ENCODE measurements at regions not wholly inside any gene's neighbourhood (a gene's known extent, or its start where the extent isn't known, plus 50 kb on each side); places are given as distances from the start of the nearest gene placed in this dataset.
A peak's percentile ranks its signal among the peaks of the same experiment; 100 is the strongest.

GRCh38 chr18:28723506-28723905 lies 546.6 kb upstream of the CDH2 start:
- H3K4me3 ChIP-seq (replicated peaks in 1 of 2; ENCODE audit: low read depth in 2 of 2, low read length in 2 of 2) = no peak overlapping the region
- no peak for DNase-seq (ENCODE audit: low read depth in 2 of 2)
- no peak for TF ChIP-seq CTCF (IDR thresholded peaks at IDR 0.05; ENCODE audit: low read depth, low read length)

GRCh38 chr18:28718696-28719095 lies 541.8 kb upstream of the CDH2 start:
- DNase-seq (ENCODE audit: low read depth in 2 of 2) = no peak
- TF ChIP-seq CTCF (IDR thresholded peaks at IDR 0.05; ENCODE audit: low read depth, low read length) = no peak
- H3K4me3 ChIP-seq (replicated peaks in 1 of 2; ENCODE audit: low read depth in 2 of 2, low read length in 2 of 2) = no peak overlapping the region

- H3K4me3 ChIP-seq (replicated peaks in 1 of 2; ENCODE audit: low read depth in 2 of 2, low read length in 2 of 2) = no peak overlapping the region
- no peak for DNase-seq (ENCODE audit: low read depth in 2 of 2)
- no peak for TF ChIP-seq CTCF (IDR thresholded peaks at IDR 0.05; ENCODE audit: low read depth, low read length)
Measured at GRCh38 chr18:28716338-28716737, 539.4 kb upstream of the CDH2 start.

GRCh38 chr18:28715206-28715605 lies 538.3 kb upstream of the CDH2 start:
- TF ChIP-seq CTCF (IDR thresholded peaks at IDR 0.05; ENCODE audit: low read depth, low read length) = no peak
- peak in 1 of 2 donors; percentile 47 for DNase-seq (ENCODE audit: low read depth in 2 of 2)
- H3K4me3 ChIP-seq (replicated peaks in 1 of 2; ENCODE audit: low read depth in 2 of 2, low read length in 2 of 2) = no peak overlapping the region

GRCh38 chr18:28714498-28714897 lies 537.6 kb upstream of the CDH2 start:
- no peak overlapping the region for H3K4me3 ChIP-seq (replicated peaks in 1 of 2; ENCODE audit: low read depth in 2 of 2, low read length in 2 of 2)
- no peak for TF ChIP-seq CTCF (IDR thresholded peaks at IDR 0.05; ENCODE audit: low read depth, low read length)
- no peak for DNase-seq (ENCODE audit: low read depth in 2 of 2)

GRCh38 chr18:28712796-28713425 lies 536.0 kb upstream of the CDH2 start:
- TF ChIP-seq CTCF (IDR thresholded peaks at IDR 0.05; ENCODE audit: low read depth, low read length) = no peak
- no peak for DNase-seq (ENCODE audit: low read depth in 2 of 2)
- H3K4me3 ChIP-seq (replicated peaks in 1 of 2; ENCODE audit: low read depth in 2 of 2, low read length in 2 of 2) = no peak overlapping the region

- no peak for DNase-seq (ENCODE audit: low read depth in 2 of 2)
- no peak overlapping the region for H3K4me3 ChIP-seq (replicated peaks in 1 of 2; ENCODE audit: low read depth in 2 of 2, low read length in 2 of 2)
- TF ChIP-seq CTCF (IDR thresholded peaks at IDR 0.05; ENCODE audit: low read depth, low read length) = no peak
Measured at GRCh38 chr18:28712172-28712571, 535.2 kb upstream of the CDH2 start.
